ENCODE measurements at regions not wholly inside any gene's neighbourhood (a gene's known extent, or its start where the extent isn't known, plus 50 kb on each side); places are given as distances from the start of the nearest gene placed in this dataset.
"Not testable (repeated sequence)": the region's sequence is repeated elsewhere in the genome, so short reads cannot be mapped to it uniquely, and the experiment has no call there.

- H3K27ac ChIP-seq (ENCODE audit: low read depth in 1 of 3, low read length in 2 of 3) = no peak overlapping the region
- no peaks in the 10 kb centered on the region for H3K4me1 ChIP-seq (ENCODE audit: control insufficient read depth in 3 of 3, insufficient read depth in 2 of 3, low read depth in 1 of 3, low read length in 2 of 3)
- H3K36me3 ChIP-seq (ENCODE audit: control insufficient read depth in 3 of 3, insufficient read depth in 2 of 3, low read depth in 1 of 3, low read length in 3 of 3) = no peaks in the 10 kb centered on the region
- H3K27me3 ChIP-seq (ENCODE audit: control insufficient read depth in 3 of 3, insufficient read depth in 3 of 3, low read length in 3 of 3) = no peaks in the 10 kb centered on the region
- 67 to 71% (median 71%) methylated on average over 8 of the region's 8 CpGs for WGBS, 3 donors
- no peaks in the 10 kb centered on the region for H3K9me3 ChIP-seq (ENCODE audit: control insufficient read depth in 2 of 2, insufficient read depth in 1 of 2, low read depth in 1 of 2, low read length in 1 of 2)
- FAIRE-seq = no peak
- no peak overlapping the region for H3K4me3 ChIP-seq (ENCODE audit: low read depth in 1 of 3, low read length in 3 of 3)
- DNase-seq = no peak
Measured at GRCh38 chr7:106534271-106534846, 126.6 kb downstream of the CCDC71L start.

GRCh38 chr7:106530183-106530582 is 130.8 kb downstream of the CCDC71L start:
- not testable (repeated sequence) for FAIRE-seq; H3K27ac ChIP-seq (ENCODE audit: low read depth in 1 of 3, low read length in 2 of 3); H3K4me1 ChIP-seq (ENCODE audit: control insufficient read depth in 3 of 3, insufficient read depth in 2 of 3, low read depth in 1 of 3, low read length in 2 of 3); DNase-seq; H3K9me3 ChIP-seq (ENCODE audit: control insufficient read depth in 2 of 2, insufficient read depth in 1 of 2, low read depth in 1 of 2, low read length in 1 of 2); H3K4me3 ChIP-seq (ENCODE audit: low read depth in 1 of 3, low read length in 3 of 3); H3K27me3 ChIP-seq (ENCODE audit: control insufficient read depth in 3 of 3, insufficient read depth in 3 of 3, low read length in 3 of 3); H3K36me3 ChIP-seq (ENCODE audit: control insufficient read depth in 3 of 3, insufficient read depth in 2 of 3, low read depth in 1 of 3, low read length in 3 of 3)
- 86 to 89% (median 86%) methylated on average over 5 of the region's 5 CpGs for WGBS, 3 donors

- not testable (repeated sequence) for H3K9me3 ChIP-seq (ENCODE audit: control insufficient read depth in 2 of 2, insufficient read depth in 1 of 2, low read depth in 1 of 2, low read length in 1 of 2); H3K36me3 ChIP-seq (ENCODE audit: control insufficient read depth in 3 of 3, insufficient read depth in 2 of 3, low read depth in 1 of 3, low read length in 3 of 3); FAIRE-seq; H3K4me1 ChIP-seq (ENCODE audit: control insufficient read depth in 3 of 3, insufficient read depth in 2 of 3, low read depth in 1 of 3, low read length in 2 of 3); H3K27ac ChIP-seq (ENCODE audit: low read depth in 1 of 3, low read length in 2 of 3); H3K4me3 ChIP-seq (ENCODE audit: low read depth in 1 of 3, low read length in 3 of 3); H3K27me3 ChIP-seq (ENCODE audit: control insufficient read depth in 3 of 3, insufficient read depth in 3 of 3, low read length in 3 of 3); DNase-seq
- 90 to 92% (median 90%) methylated on average over 4 of the region's 4 CpGs for WGBS, 3 donors
Measured at GRCh38 chr7:106526617-106527016, 134.3 kb downstream of the CCDC71L start.

- no peak for DNase-seq
- H3K4me1 ChIP-seq (ENCODE audit: control insufficient read depth in 3 of 3, insufficient read depth in 2 of 3, low read depth in 1 of 3, low read length in 2 of 3) = no peaks in the 10 kb centered on the region
- no peak overlapping the region for H3K4me3 ChIP-seq (ENCODE audit: low read depth in 1 of 3, low read length in 3 of 3)
- no peak for FAIRE-seq
- no peaks in the 10 kb centered on the region for H3K36me3 ChIP-seq (ENCODE audit: control insufficient read depth in 3 of 3, insufficient read depth in 2 of 3, low read depth in 1 of 3, low read length in 3 of 3)
- no peaks in the 10 kb centered on the region for H3K27me3 ChIP-seq (ENCODE audit: control insufficient read depth in 3 of 3, insufficient read depth in 3 of 3, low read length in 3 of 3)
- 80 to 86% (median 84%) methylated on average over 5 of the region's 5 CpGs for WGBS, 3 donors
- no peak overlapping the region for H3K27ac ChIP-seq (ENCODE audit: low read depth in 1 of 3, low read length in 2 of 3)
- no peaks in the 10 kb centered on the region for H3K9me3 ChIP-seq (ENCODE audit: control insufficient read depth in 2 of 2, insufficient read depth in 1 of 2, low read depth in 1 of 2, low read length in 1 of 2)
Measured at GRCh38 chr7:106524690-106525059, 136.3 kb downstream of the CCDC71L start.

GRCh38 chr7:106523482-106523881 is 137.5 kb downstream of the CCDC71L start:
- WGBS, 3 donors = 68 to 71% (median 68%) methylated on average over 8 of the region's 8 CpGs
- Histone ChIP-seq H3K27me3 (ENCODE audit: control insufficient read depth in 3 of 3, insufficient read depth in 3 of 3, low read length in 3 of 3) (no peaks in the 10 kb centered on the region), H3K27ac (ENCODE audit: low read depth in 1 of 3, low read length in 2 of 3) (no peak overlapping the region), H3K9me3 (ENCODE audit: control insufficient read depth in 2 of 2, insufficient read depth in 1 of 2, low read depth in 1 of 2, low read length in 1 of 2) (no peaks in the 10 kb centered on the region), H3K4me1 (ENCODE audit: control insufficient read depth in 3 of 3, insufficient read depth in 2 of 3, low read depth in 1 of 3, low read length in 2 of 3) (no peaks in the 10 kb centered on the region), H3K4me3 (ENCODE audit: low read depth in 1 of 3, low read length in 3 of 3) (no peak overlapping the region), H3K36me3 (ENCODE audit: control insufficient read depth in 3 of 3, insufficient read depth in 2 of 3, low read depth in 1 of 3, low read length in 3 of 3) (no peaks in the 10 kb centered on the region)
- DNase-seq = no peak
- no peak for FAIRE-seq

GRCh38 chr7:106522696-106523095 is 138.3 kb downstream of the CCDC71L start:
- no peak overlapping the region for H3K27ac ChIP-seq (ENCODE audit: low read depth in 1 of 3, low read length in 2 of 3)
- FAIRE-seq = no peak
- H3K4me1 ChIP-seq (ENCODE audit: control insufficient read depth in 3 of 3, insufficient read depth in 2 of 3, low read depth in 1 of 3, low read length in 2 of 3) = no peaks in the 10 kb centered on the region
- WGBS, 3 donors = 70 to 79% (median 76%) methylated on average over 5 of the region's 5 CpGs
- no peak overlapping the region for H3K4me3 ChIP-seq (ENCODE audit: low read depth in 1 of 3, low read length in 3 of 3)
- no peaks in the 10 kb centered on the region for H3K36me3 ChIP-seq (ENCODE audit: control insufficient read depth in 3 of 3, insufficient read depth in 2 of 3, low read depth in 1 of 3, low read length in 3 of 3)
- H3K27me3 ChIP-seq (ENCODE audit: control insufficient read depth in 3 of 3, insufficient read depth in 3 of 3, low read length in 3 of 3) = no peaks in the 10 kb centered on the region
- H3K9me3 ChIP-seq (ENCODE audit: control insufficient read depth in 2 of 2, insufficient read depth in 1 of 2, low read depth in 1 of 2, low read length in 1 of 2) = no peaks in the 10 kb centered on the region
- DNase-seq = no peak

- Histone ChIP-seq H3K36me3 (ENCODE audit: control insufficient read depth in 3 of 3, insufficient read depth in 2 of 3, low read depth in 1 of 3, low read length in 3 of 3) (no peaks in the 10 kb centered on the region), H3K4me1 (ENCODE audit: control insufficient read depth in 3 of 3, insufficient read depth in 2 of 3, low read depth in 1 of 3, low read length in 2 of 3) (no peaks in the 10 kb centered on the region), H3K4me3 (ENCODE audit: low read depth in 1 of 3, low read length in 3 of 3) (no peak overlapping the region), H3K9me3 (ENCODE audit: control insufficient read depth in 2 of 2, insufficient read depth in 1 of 2, low read depth in 1 of 2, low read length in 1 of 2) (no peaks in the 10 kb centered on the region), H3K27me3 (ENCODE audit: control insufficient read depth in 3 of 3, insufficient read depth in 3 of 3, low read length in 3 of 3) (no peaks in the 10 kb centered on the region), H3K27ac (ENCODE audit: low read depth in 1 of 3, low read length in 2 of 3) (no peak overlapping the region)
- FAIRE-seq (no peak), DNase-seq (no peak)
- 73 to 82% (median 74%) methylated on average over 2 of the region's 2 CpGs for WGBS, 3 donors
Measured at GRCh38 chr7:106521541-106521940, 139.4 kb downstream of the CCDC71L start.

- Histone ChIP-seq H3K4me3 (ENCODE audit: low read depth in 1 of 3, low read length in 3 of 3) (no peak overlapping the region), H3K27me3 (ENCODE audit: control insufficient read depth in 3 of 3, insufficient read depth in 3 of 3, low read length in 3 of 3) (no peaks in the 10 kb centered on the region), H3K27ac (ENCODE audit: low read depth in 1 of 3, low read length in 2 of 3) (no peak overlapping the region), H3K4me1 (ENCODE audit: control insufficient read depth in 3 of 3, insufficient read depth in 2 of 3, low read depth in 1 of 3, low read length in 2 of 3) (no peaks in the 10 kb centered on the region), H3K36me3 (ENCODE audit: control insufficient read depth in 3 of 3, insufficient read depth in 2 of 3, low read depth in 1 of 3, low read length in 3 of 3) (no peaks in the 10 kb centered on the region), H3K9me3 (ENCODE audit: control insufficient read depth in 2 of 2, insufficient read depth in 1 of 2, low read depth in 1 of 2, low read length in 1 of 2) (no peaks in the 10 kb centered on the region)
- DNase-seq (peak; percentile 16 to 40), FAIRE-seq (no peak)
- 62 to 70% (median 64%) methylated on average over 4 of the region's 4 CpGs for WGBS, 3 donors
Measured at GRCh38 chr7:106520962-106521514, 139.9 kb downstream of the CCDC71L start.

- H3K27me3 ChIP-seq (ENCODE audit: control insufficient read depth in 3 of 3, insufficient read depth in 3 of 3, low read length in 3 of 3) = no peaks in the 10 kb centered on the region
- 49 to 74% (median 58%) methylated on average over 6 of the region's 6 CpGs for WGBS, 3 donors
- H3K4me1 ChIP-seq (ENCODE audit: control insufficient read depth in 3 of 3, insufficient read depth in 2 of 3, low read depth in 1 of 3, low read length in 2 of 3) = no peaks in the 10 kb centered on the region
- DNase-seq = no peak
- no peaks in the 10 kb centered on the region for H3K36me3 ChIP-seq (ENCODE audit: control insufficient read depth in 3 of 3, insufficient read depth in 2 of 3, low read depth in 1 of 3, low read length in 3 of 3)
- no peak overlapping the region for H3K27ac ChIP-seq (ENCODE audit: low read depth in 1 of 3, low read length in 2 of 3)
- FAIRE-seq = no peak
- no peak overlapping the region for H3K4me3 ChIP-seq (ENCODE audit: low read depth in 1 of 3, low read length in 3 of 3)
- H3K9me3 ChIP-seq (ENCODE audit: control insufficient read depth in 2 of 2, insufficient read depth in 1 of 2, low read depth in 1 of 2, low read length in 1 of 2) = no peaks in the 10 kb centered on the region
Measured at GRCh38 chr7:106518967-106519366, 142.0 kb downstream of the CCDC71L start.
